ENCODE measurements at regions not wholly inside any gene's neighbourhood (a gene's known extent, or its start where the extent isn't known, plus 50 kb on each side); places are given as distances from the start of the nearest gene placed in this dataset.

DNA sequence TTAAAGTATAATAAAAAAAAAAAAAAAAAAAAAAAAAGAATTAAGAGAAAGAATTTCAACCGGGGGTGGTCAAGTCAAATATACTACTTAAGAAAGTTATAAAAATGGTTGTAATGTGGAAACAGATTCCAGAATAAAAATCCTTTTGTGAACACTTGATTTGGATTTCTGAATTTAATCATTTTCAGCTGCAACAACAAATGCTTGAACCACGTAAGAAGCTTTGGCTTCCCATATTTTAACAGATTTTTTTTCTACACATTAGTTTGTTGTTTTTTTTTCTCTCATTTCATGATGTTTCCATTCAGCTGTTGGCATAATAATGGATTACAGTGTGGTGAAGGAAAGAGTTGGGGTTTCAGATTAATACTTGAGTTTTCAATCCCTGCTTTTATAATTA is 137.3 kb upstream of the AGR3 start:
- TF ChIP-seq TAF1 (IDR thresholded peaks at IDR 0.05; ENCODE audit: low read depth) (no peak), MAX (IDR thresholded peaks at IDR 0.05) (no peak), EGR1 (IDR thresholded peaks at IDR 0.05) (no peak), CEBPB (IDR thresholded peaks at IDR 0.05) (no peak)

GRCh38 chr7:17020250-17020649 is 138.5 kb upstream of the AGR3 start:
- TF ChIP-seq EGR1 (IDR thresholded peaks at IDR 0.05) (no peak), CEBPB (IDR thresholded peaks at IDR 0.05) (no peak), MAX (IDR thresholded peaks at IDR 0.05) (no peak), TCF12 (IDR thresholded peaks at IDR 0.05; ENCODE audit: low read depth) (no peak), RAD21 (IDR thresholded peaks at IDR 0.05; ENCODE audit: low read depth) (no peak), CREB1 (IDR thresholded peaks at IDR 0.05; ENCODE audit: low read depth) (no peak), ZBTB7A (IDR thresholded peaks at IDR 0.05; ENCODE audit: low read depth) (no peak), YY1 (IDR thresholded peaks at IDR 0.05; ENCODE audit: low read depth) (no peak), EP300 (IDR thresholded peaks at IDR 0.05; ENCODE audit: borderline replicate concordance) (no peak), TEAD4 (IDR thresholded peaks at IDR 0.05) (no peak), USF1 (IDR thresholded peaks at IDR 0.05) (no peak), NFIC (IDR thresholded peaks at IDR 0.05) (no peak), REST (IDR thresholded peaks at IDR 0.05; ENCODE audit: low read depth) (no peak), TAF1 (IDR thresholded peaks at IDR 0.05; ENCODE audit: low read depth) (no peak), FOXM1 (IDR thresholded peaks at IDR 0.05; ENCODE audit: borderline replicate concordance, low read depth) (no peak)

GRCh38 chr7:17021205-17021604 is 139.4 kb upstream of the AGR3 start:
- TF ChIP-seq TEAD4 (IDR thresholded peaks at IDR 0.05) (no peak), ZBTB7A (IDR thresholded peaks at IDR 0.05; ENCODE audit: low read depth) (no peak), RAD21 (IDR thresholded peaks at IDR 0.05; ENCODE audit: low read depth) (no peak), NFIC (IDR thresholded peaks at IDR 0.05) (no peak), USF1 (IDR thresholded peaks at IDR 0.05) (no peak), REST (IDR thresholded peaks at IDR 0.05; ENCODE audit: low read depth) (no peak), CEBPB (IDR thresholded peaks at IDR 0.05) (no peak), YY1 (IDR thresholded peaks at IDR 0.05; ENCODE audit: low read depth) (no peak), EGR1 (IDR thresholded peaks at IDR 0.05) (no peak), TCF12 (IDR thresholded peaks at IDR 0.05; ENCODE audit: low read depth) (no peak), TAF1 (IDR thresholded peaks at IDR 0.05; ENCODE audit: low read depth) (no peak), CREB1 (IDR thresholded peaks at IDR 0.05; ENCODE audit: low read depth) (no peak), MAX (IDR thresholded peaks at IDR 0.05) (no peak), EP300 (IDR thresholded peaks at IDR 0.05; ENCODE audit: borderline replicate concordance) (no peak), FOXM1 (IDR thresholded peaks at IDR 0.05; ENCODE audit: borderline replicate concordance, low read depth) (no peak)

DNA sequence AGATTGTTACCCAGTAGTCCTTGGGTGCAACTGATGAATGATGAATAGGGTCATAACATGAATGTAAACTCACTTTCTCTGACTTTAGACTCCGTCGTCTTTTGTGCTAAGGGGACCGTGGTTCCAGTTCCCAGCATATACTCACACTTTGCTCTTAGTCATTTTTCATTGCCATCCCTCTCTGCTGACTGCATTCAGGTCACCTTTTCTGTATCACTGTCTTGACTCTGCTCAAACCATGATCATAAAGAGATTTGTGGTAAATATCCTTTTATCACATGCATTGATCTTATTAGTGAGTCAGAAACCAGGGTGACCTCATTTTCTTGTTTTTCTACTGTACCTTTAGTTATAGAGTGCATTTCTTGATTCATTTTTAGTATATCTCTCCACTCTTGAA is 141.1 kb upstream of the AGR3 start:
- TF ChIP-seq REST (IDR thresholded peaks at IDR 0.05; ENCODE audit: low read depth) (no peak), RAD21 (IDR thresholded peaks at IDR 0.05; ENCODE audit: low read depth) (no peak), MAX (IDR thresholded peaks at IDR 0.05) (no peak), FOXM1 (IDR thresholded peaks at IDR 0.05; ENCODE audit: borderline replicate concordance, low read depth) (no peak), USF1 (IDR thresholded peaks at IDR 0.05) (no peak), EP300 (IDR thresholded peaks at IDR 0.05; ENCODE audit: borderline replicate concordance) (no peak), EGR1 (IDR thresholded peaks at IDR 0.05) (no peak), CEBPB (IDR thresholded peaks at IDR 0.05) (no peak), ZBTB7A (IDR thresholded peaks at IDR 0.05; ENCODE audit: low read depth) (no peak), YY1 (IDR thresholded peaks at IDR 0.05; ENCODE audit: low read depth) (no peak)

All from Ishikawa (cell line).